ENCODE measurements at regions not wholly inside any gene's neighbourhood (a gene's known extent, or its start where the extent isn't known, plus 50 kb on each side); places are given as distances from the start of the nearest gene placed in this dataset.

- DNase-seq, result peak; percentile 66
Measured at GRCh38 chr12:14257734-14258574, 107.5 kb upstream of the ATF7IP start.

DNA sequence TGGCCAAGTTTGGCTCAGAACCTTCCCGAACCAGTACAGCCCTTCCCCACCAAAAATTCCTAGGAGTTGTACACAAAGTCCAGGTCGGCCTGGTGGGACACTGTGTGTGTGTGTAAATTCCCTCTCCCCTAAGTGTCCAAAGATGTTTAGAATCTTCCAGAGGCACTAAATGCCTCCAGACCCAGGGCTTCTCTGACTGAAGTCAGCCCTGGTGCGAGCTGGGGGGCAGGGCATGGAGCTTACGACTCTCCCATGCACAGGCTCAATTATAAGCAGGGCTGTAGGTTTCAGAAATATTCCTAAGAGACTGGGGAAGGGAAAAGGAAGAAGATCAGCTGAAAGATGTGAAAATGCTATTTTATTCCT, 106.9 kb upstream of the ATF7IP start:
- DNase-seq, result no peak

DNA sequence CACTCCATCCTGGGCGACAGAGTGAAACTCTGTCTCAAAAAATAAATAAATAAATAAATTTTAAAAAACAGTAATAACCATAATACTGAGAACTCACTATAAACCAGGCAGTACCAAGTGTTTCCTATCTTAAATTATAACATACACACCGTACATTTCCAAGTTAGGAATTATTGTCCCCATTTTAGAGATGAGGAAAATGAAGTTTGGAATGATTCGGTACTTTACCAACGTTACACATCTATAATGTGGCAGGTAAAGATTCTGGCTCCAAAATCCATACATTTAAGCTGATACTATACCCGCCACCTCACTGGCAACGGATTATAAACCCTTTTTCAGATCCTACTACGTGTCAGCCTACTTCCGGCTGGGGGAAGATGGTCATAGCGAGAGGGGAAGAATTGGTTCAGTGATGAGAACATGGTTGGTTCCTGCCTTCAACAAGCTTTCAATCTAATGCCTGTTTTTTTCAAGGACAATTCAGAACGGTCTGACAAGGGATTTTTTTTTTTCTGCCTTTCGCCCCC, 105.9 kb upstream of the ATF7IP start:
- DNase-seq, result no peak

GRCh38 chr12:14260011-14260993, 105.2 kb upstream of the ATF7IP start:
- DNase-seq, result no peak

GRCh38 chr12:14261096-14261495, 104.4 kb upstream of the ATF7IP start:
- no peak for DNase-seq

DNA sequence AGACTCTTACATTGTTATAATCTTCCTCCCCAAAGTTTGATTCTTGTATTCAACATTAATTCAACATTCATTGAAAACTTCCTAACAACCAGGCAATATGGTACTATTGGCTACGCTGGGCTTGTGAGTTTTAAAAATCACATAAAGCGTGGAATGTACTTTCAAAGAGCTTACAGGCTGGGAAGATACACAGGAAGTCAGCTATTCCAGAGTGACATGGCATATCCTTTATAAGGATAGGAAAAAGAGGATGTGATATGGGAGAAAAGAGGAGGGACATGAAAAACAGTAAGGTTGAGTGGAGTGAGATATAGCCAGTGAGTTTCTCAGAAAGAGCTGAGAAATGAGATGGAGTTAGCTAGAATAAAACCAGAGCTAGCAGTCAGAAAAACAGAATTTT, 103.6 kb upstream of the ATF7IP start:
- DNase-seq, result no peak

- DNase-seq, result no peak
Measured at GRCh38 chr12:14262771-14263511, 102.5 kb upstream of the ATF7IP start.

DNA sequence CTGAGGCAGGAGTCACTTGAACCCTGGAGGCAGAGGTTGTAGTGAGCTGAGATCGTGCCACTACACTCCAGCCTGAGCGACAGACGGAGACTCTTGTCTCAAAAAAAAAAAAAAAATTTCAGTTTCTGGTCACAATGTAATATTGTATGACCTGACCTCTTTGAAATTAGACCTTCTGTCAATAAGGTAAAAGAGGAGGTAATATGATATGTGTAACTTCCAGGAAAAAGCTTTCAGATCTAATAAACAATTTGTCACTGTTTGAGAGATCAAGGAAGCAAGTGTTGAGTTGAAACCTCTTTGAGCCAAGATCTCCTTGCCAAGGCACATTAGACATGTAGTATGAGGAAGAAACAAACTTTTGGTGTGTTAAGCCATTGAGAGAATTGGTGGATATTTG, 101.7 kb upstream of the ATF7IP start:
- no peak for DNase-seq

- no peak for DNase-seq
Measured at GRCh38 chr12:14264316-14264715, 101.2 kb upstream of the ATF7IP start.

GRCh38 chr12:14264778-14265177, 100.7 kb upstream of the ATF7IP start:
- no peak for DNase-seq

- DNase-seq, result no peak
Measured at GRCh38 chr12:14268120-14268515, 97.4 kb upstream of the ATF7IP start.

GRCh38 chr12:14270392-14270791, 95.1 kb upstream of the ATF7IP start:
- no peak for DNase-seq

DNA sequence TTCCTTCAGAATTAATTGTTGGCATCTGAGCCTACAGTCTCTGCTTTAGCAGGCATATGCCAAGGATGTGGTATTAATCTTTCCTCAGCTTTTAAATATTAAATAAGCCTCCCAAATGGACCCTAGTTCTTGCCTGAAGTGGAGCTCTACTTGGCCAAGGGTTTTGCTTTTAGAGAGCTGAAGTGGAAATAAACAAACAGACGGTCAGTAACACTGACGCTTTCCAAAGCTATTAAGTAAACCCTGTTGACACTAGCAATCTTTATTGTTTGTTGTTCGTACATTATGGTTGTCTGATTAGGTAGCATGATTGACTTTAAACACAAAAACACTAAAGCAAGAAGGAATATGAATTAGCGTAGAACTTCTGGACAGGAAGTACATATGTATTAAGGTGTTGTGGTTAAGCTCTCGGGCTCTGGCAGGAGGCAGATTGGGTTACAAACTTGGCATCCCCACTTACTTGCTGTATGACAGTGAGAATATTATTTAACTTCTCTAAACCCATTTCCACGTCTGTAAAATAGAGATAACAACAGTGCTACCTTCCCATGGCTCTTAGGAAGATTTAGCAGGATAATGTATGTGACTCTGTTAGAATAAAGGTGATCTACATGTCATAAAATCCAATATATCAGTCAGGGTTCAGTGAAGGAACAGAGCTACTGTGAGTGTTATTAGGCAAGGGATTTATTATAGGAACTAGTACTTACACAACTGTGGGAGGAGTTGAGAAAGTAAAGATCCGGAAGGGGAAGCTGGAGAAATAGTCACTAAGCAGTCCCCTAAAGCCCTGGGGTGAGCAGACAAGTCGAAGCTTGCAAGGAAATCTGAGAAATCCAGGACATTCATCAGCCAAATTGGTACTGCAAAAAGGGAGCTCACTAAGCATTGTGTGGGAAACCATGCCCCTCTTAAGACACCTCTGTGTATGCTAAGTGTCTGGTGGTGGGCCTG, 92.2 kb upstream of the ATF7IP start:
- DNase-seq, result no peak

DNA sequence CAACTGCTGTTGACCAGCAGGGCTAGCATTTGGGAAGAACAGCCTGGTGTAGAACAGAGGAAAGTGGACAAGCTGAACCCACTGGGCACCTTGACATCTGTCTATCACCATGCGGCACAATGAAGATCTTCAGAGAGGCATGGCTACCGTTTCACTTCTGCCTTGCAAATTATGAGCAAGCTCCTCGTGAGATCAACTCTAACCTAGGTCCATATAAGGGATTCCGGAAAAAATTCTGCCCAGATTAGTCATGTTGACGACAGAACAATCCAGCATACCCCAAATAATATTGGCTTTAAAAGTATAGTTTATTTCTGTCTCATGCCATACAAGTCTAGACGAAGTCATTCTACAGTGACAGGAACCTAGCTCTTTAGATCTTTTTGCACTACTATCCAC, 91.6 kb upstream of the ATF7IP start:
- no peak for DNase-seq

DNA sequence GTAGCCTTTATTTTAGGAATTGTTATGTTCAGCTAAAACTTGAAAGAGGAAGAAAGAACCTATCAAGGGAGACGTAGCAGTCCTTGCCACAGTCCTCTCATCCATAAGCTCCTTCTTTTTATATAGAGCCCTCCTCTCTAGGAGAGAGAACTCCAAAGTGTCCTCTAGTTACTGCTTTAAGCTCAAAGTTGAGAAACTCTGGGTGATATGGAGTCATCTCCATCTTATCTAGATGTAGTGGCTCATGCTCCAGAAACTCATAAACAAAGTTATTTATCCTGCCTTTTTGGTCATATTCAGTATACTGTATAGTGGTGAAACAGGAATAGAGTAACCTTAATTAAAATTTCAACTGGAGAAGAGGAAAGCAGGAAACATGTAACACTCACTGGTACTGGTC, 90.4 kb upstream of the ATF7IP start:
- no peak for DNase-seq

GRCh38 chr12:14275886-14276285, 89.6 kb upstream of the ATF7IP start:
- no peak for DNase-seq

DNA sequence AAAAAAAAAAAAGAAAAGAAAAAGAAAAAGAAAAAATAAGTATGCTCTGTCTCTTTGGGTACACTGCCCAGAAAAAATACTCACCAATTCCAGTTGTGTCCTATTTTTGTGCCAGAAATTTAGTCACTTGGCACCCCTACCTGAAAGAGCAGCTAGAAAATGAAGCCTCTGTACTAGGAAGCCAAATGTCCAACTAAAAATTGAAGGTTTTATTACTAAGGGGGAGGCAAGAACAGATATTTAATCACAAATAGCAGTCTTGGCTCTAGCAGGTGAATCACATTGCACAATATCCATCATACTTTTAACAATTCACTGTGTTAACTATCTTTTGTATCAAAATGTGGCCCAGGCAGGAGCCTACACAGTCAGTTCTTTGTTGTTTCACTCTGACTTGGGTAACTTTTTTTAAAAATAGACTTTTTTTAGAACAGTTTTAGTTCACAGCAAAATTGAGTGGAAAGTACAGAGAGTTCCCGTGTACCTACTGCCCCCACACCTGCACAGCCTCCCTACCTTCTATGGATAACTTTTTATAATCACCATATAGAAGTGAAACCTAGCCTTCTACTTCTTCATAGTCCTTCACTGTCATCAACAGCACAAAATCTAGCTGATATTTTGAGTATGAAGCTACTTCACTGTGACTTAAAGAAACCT, 87.1 kb upstream of the ATF7IP start:
- no peak for DNase-seq

- DNase-seq, result no peak
Measured at GRCh38 chr12:14279845-14280244, 85.6 kb upstream of the ATF7IP start.

GRCh38 chr12:14280921-14281320, 84.6 kb upstream of the ATF7IP start:
- no peak for DNase-seq

- no peak for DNase-seq
Measured at GRCh38 chr12:14281539-14281938, 83.9 kb upstream of the ATF7IP start.

GRCh38 chr12:14283489-14284144, 81.9 kb upstream of the ATF7IP start:
- no peak for DNase-seq
